B cell (primary cell): ENCODE measurements at regions not wholly inside any gene's neighbourhood (a gene's known extent, or its start where the extent isn't known, plus 50 kb on each side); places are given as distances from the start of the nearest gene placed in this dataset.

ENCODE experiments used
- EZH2 ChIP-seq: IDR thresholded peaks from 2 replicates; pipeline ENCODE4 v1.6.1; 2012; ENCODE audit warnings: borderline replicate concordance, low read depth, mild to moderate bottlenecking, moderate library complexity, low read length; ENCODE audit not compliant: insufficient read depth, poor library complexity, severe bottlenecking
- TF ChIP-seq, protein P1 (sequence below): fragments of 200-600 bp; IDR thresholded peaks from one replicate; pipeline ENCODE4 v1.8.0; 2022; ENCODE audit warnings: antibody characterized with exemption, mild to moderate bottlenecking

DNA sequence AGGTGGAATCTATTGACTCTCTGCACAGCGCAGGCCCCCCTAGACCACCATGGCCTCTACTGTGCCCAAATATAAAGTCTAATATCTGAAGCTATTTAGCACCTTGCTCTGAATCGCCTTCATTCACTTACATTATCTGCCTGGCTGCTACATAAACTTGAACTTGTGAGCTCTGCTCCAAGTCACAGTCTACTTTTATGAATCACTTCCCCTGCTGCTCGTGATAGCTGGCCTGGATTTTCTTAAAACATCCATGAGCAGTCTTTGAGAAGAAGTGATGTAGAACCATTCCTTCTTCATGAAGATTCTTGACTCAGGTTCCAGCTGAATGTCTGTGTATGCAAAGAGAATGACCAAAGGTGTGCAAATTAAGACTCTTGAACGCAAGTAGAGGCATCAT is 359.5 kb downstream of the RND3 start:
- TF ChIP-seq EZH2: no peak
- TF ChIP-seq, protein P1, sequence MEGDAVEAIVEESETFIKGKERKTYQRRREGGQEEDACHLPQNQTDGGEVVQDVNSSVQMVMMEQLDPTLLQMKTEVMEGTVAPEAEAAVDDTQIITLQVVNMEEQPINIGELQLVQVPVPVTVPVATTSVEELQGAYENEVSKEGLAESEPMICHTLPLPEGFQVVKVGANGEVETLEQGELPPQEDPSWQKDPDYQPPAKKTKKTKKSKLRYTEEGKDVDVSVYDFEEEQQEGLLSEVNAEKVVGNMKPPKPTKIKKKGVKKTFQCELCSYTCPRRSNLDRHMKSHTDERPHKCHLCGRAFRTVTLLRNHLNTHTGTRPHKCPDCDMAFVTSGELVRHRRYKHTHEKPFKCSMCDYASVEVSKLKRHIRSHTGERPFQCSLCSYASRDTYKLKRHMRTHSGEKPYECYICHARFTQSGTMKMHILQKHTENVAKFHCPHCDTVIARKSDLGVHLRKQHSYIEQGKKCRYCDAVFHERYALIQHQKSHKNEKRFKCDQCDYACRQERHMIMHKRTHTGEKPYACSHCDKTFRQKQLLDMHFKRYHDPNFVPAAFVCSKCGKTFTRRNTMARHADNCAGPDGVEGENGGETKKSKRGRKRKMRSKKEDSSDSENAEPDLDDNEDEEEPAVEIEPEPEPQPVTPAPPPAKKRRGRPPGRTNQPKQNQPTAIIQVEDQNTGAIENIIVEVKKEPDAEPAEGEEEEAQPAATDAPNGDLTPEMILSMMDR: no peak
